HepG2 (cell line): ENCODE measurements at regions not wholly inside any gene's neighbourhood (a gene's known extent, or its start where the extent isn't known, plus 50 kb on each side); places are given as distances from the start of the nearest gene placed in this dataset.

Experiments
- ATAC-seq: fragments of 200-7000 bp; cut with Tn5 transposase; 3 replicates; pipeline ENCODE4 v1.9.1; 2020; ENCODE audit warnings: mild to moderate bottlenecking, moderate library complexity
- BruUV-seq: library from RNA; stranded (reverse); fragments of 400-500 nt; replicated peaks from 2 replicates; lab custom pipeline; 2021; lab: Mats Ljungman, UMichigan
- CTCF ChIA-PET: fragments of 300-600 bp; formaldehyde crosslinking; extraction: SDS; loops from one replicate; lab custom pipeline; 2021; ENCODE audit warnings: low total read pairs, inconsistent platforms, low intra/inter-chr PET ratio; lab: Yijun Ruan, JAX
- POLR2A ChIA-PET: fragments of 350-600 bp; sonication (Branson Sonifier 250); formaldehyde crosslinking; loops from one replicate; lab custom pipeline; 2020; ENCODE audit warnings: antibody characterized with exemption, inconsistent platforms; lab: Yijun Ruan, JAX
- DNase-seq: peaks from one replicate; pipeline ENCODE4 v3.0.0-alpha.2; 2015; ENCODE audit warnings: low spot score
- FAIRE-seq: peaks from 3 replicates; lab custom pipeline; 2011; peaks lifted over from hg19 to GRCh38; lab: Jason Lieb, UNC
- H2AFZ ChIP-seq: one replicate; pipeline ENCODE4 v1.6.1; 2011; ENCODE audit warnings: low read length, inconsistent platforms
- H3K27ac ChIP-seq: fragments of 300-600 bp; 3 replicates; pipeline ENCODE4 v1.8.0; 2011; ENCODE audit warnings: mixed run types, mild to moderate bottlenecking, mixed read lengths, low read length, inconsistent platforms; ENCODE audit not compliant: insufficient read depth; ENCODE audit errors: extremely low read length
- H3K27me3 ChIP-seq, 2 experiments: fragments of 200-600 bp in 1 of 2; 2 replicates in 1 of 2; 3 replicates in 1 of 2; pipeline versions ENCODE4 v1.6.0 to v1.8.0; 2011; ENCODE audit warnings: low read length in 2 of 2, mild to moderate bottlenecking in 2 of 2, moderate library complexity in 2 of 2, inconsistent platforms in 1 of 2; ENCODE audit not compliant: insufficient read depth in 2 of 2, control insufficient read depth in 1 of 2
- H3K36me3 ChIP-seq, 2 experiments: fragments of 200-600 bp in 1 of 2; replicated peaks in 1 of 2; 2 replicates in 1 of 2; 3 replicates in 1 of 2; pipeline versions ENCODE4 v1.5.1 to v1.8.0; 2011; ENCODE audit warnings: low read length in 2 of 2, inconsistent platforms in 1 of 2; ENCODE audit not compliant: insufficient read depth in 2 of 2, control insufficient read depth in 1 of 2
- H3K4me1 ChIP-seq: 2 replicates; pipeline ENCODE4 v1.5.1; 2012; ENCODE audit warnings: low read length, inconsistent platforms; ENCODE audit not compliant: insufficient read depth
- H3K4me2 ChIP-seq: 2 replicates; pipeline ENCODE4 v1.6.0; 2011; ENCODE audit warnings: low read depth, low read length, inconsistent platforms
- H3K4me3 ChIP-seq, 3 experiments: fragments of 200-600 bp in 1 of 3; sonication (generic), shearing (Covaris generic) in 1 of 3; replicated peaks in 1 of 3; 2 replicates each; pipeline ENCODE4 v1.5.1; 2011 to 2016; ENCODE audit warnings: low read length in 3 of 3, inconsistent platforms in 2 of 3, low read depth in 2 of 3, mild to moderate bottlenecking in 2 of 3, control low read depth in 1 of 3, mixed read lengths in 1 of 3; ENCODE audit not compliant: insufficient read depth in 1 of 3
- H3K79me2 ChIP-seq: one replicate; pipeline ENCODE4 v1.6.1; 2011; ENCODE audit warnings: low read length, inconsistent platforms; ENCODE audit not compliant: insufficient read depth
- H3K9ac ChIP-seq: 2 replicates; pipeline ENCODE4 v1.6.0; 2011; ENCODE audit warnings: mild to moderate bottlenecking, low read depth, low read length, inconsistent platforms; ENCODE audit not compliant: insufficient read depth
- H3K9me3 ChIP-seq: 2 replicates; pipeline ENCODE4 v1.5.1; 2012; ENCODE audit warnings: mild to moderate bottlenecking, low read length
- H4K20me1 ChIP-seq: 2 replicates; pipeline ENCODE4 v1.6.0; 2011; ENCODE audit warnings: inconsistent platforms, mild to moderate bottlenecking, low read length, moderate library complexity; ENCODE audit not compliant: insufficient read depth
- BCLAF1 ChIP-seq: fragments of 450-650 bp; IDR thresholded peaks from 2 replicates; pipeline ENCODE4 v1.6.1; 2017; ENCODE audit warnings: mild to moderate bottlenecking
- RARG ChIP-seq: sonication (generic); formaldehyde crosslinking; IDR thresholded peaks from 2 replicates; pipeline ENCODE4 v1.4.0; 2020; ENCODE audit warnings: low read depth, mild to moderate bottlenecking, missing genetic modification reagents
- TERF1 ChIP-seq: sonication (generic); formaldehyde crosslinking; IDR thresholded peaks from 2 replicates; pipeline ENCODE4 v1.8.0; 2022; ENCODE audit warnings: mild to moderate bottlenecking, missing genetic modification reagents, moderate library complexity
- ZNF614 ChIP-seq: IDR thresholded peaks from 2 replicates; pipeline ENCODE4 v1.6.1; 2018; ENCODE audit warnings: missing biosample characterization, missing genetic modification reagents, inconsistent platforms, borderline replicate concordance
- WGBS: methylation state at CpG from one replicate; pipeline ENCODE4 v1.1.6; 2017; ENCODE audit warnings: low lambda C conversion rate; 5-methylcytosine and 5-hydroxymethylcytosine counted together
- in situ Hi-C: cut with HindIII; loops from 2 replicates; pipeline ENCODE4 v1.10.0; 2017; ENCODE audit warnings: low pct_unique_long_range_greater_than_20kb; ENCODE audit not compliant: extremely low pct_ligation_motif_present
- intact Hi-C: fragments of 100-400 bp; cut with micrococcal nuclease; formaldehyde crosslinking; loops from one replicate; pipeline ENCODE4 v1.10.0; 2022; ENCODE audit not compliant: unreplicated experiment

GRCh38 chr3:3599016-3599415 lies 200.2 kb upstream of the LRRN1 start (continued):
- TF ChIP-seq TERF1 (CRISPR knock-in tag) (no peak), ZNF614 (CRISPR knock-in tag) (no peak)

GRCh38 chr3:3594986-3595385 lies 204.2 kb upstream of the LRRN1 start:
- in situ Hi-C loops (no loop called here), intact Hi-C loops (no loop called here)
- H3K9ac ChIP-seq = no peak overlapping the region
- TF ChIP-seq RARG (CRISPR knock-in tag) = no peak
- TF ChIP-seq BCLAF1 = no peak
- H3K9me3 ChIP-seq = no peaks in the 10 kb centered on the region
- DNase-seq = no peak
- no peaks in the 10 kb centered on the region for H4K20me1 ChIP-seq
- no peaks in the 10 kb centered on the region for H3K79me2 ChIP-seq
- no peak overlapping the region for H3K4me3 ChIP-seq
- 0% methylated on average over 3 of the region's 3 CpGs for WGBS
- no peak overlapping the region for H3K27ac ChIP-seq
- FAIRE-seq = no peak
- no TSS peak for BruUV-seq
- ATAC-seq = no peak
- H3K4me1 ChIP-seq = no peaks in the 10 kb centered on the region
- ChIA-PET POLR2A (no interaction called here), CTCF (no interaction called here)
- no peaks in the 10 kb centered on the region; a peak in 1 of 5 replicates for H3K27me3 ChIP-seq
- no peak overlapping the region for H3K4me2 ChIP-seq
- H3K36me3 ChIP-seq = no peaks in the 10 kb centered on the region
- H2AFZ ChIP-seq = no peak overlapping the region
